ENCODE measurements at regions not wholly inside any gene's neighbourhood (a gene's known extent, or its start where the extent isn't known, plus 50 kb on each side); places are given as distances from the start of the nearest gene placed in this dataset.
"Not testable (repeated sequence)": the region's sequence is repeated elsewhere in the genome, so short reads cannot be mapped to it uniquely, and the experiment has no call there.

DNA sequence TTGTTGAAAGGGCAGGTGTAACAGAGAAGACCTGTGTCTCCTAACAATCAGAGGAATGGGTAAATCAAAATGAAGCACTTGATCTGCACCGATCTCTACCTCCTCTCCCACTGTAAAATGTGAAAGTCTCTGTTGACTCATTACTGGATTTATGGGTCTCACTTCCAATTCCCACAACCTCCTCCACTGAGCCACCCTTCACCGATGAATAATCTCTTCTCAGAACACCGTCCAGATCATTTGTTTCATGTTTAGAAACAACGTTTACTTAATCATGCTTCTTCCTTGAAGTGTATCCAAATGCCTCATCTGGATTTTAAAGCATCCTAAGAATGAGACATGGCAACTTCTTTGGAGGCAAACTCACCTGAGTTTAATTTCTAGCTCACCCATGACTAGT, 643.6 kb downstream of the ETS1 start:
- Histone ChIP-seq H3K27ac (ENCODE audit: low read depth, low read length) (no peak overlapping the region), H4K20me1 (ENCODE audit: control insufficient read depth, insufficient read depth, low read depth, low read length) (no peaks in the 10 kb centered on the region), H3K4me2 (ENCODE audit: low read length) (no peak overlapping the region), H3K4me3 (ENCODE audit: low read length) (no peak overlapping the region), H3K27me3 (ENCODE audit: control insufficient read depth, low read length) (no peaks in the 10 kb centered on the region), H3K9me2 (replicated peaks; ENCODE audit: control insufficient read depth, low read length) (no peaks in the 10 kb centered on the region), H3F3A (ENCODE audit: control insufficient read depth, insufficient read depth) (no peaks in the 10 kb centered on the region), H3K4me1 (ENCODE audit: control insufficient read depth, low read length) (no peaks in the 10 kb centered on the region), H3K36me3 (ENCODE audit: control insufficient read depth, low read length) (no peaks in the 10 kb centered on the region), H3K9me3 (ENCODE audit: control insufficient read depth, insufficient read depth, low read length) (no peaks in the 10 kb centered on the region), H3K79me2 (ENCODE audit: control insufficient read depth, low read length) (no peaks in the 10 kb centered on the region)
- TF ChIP-seq EZH2phosphoT487 (IDR thresholded peaks at IDR 0.05; ENCODE audit: borderline replicate concordance, low read length) (no peak), CTCF (IDR thresholded peaks at IDR 0.05; ENCODE audit: low read depth, low read length, poor library complexity, severe bottlenecking) (no peak)

DNA sequence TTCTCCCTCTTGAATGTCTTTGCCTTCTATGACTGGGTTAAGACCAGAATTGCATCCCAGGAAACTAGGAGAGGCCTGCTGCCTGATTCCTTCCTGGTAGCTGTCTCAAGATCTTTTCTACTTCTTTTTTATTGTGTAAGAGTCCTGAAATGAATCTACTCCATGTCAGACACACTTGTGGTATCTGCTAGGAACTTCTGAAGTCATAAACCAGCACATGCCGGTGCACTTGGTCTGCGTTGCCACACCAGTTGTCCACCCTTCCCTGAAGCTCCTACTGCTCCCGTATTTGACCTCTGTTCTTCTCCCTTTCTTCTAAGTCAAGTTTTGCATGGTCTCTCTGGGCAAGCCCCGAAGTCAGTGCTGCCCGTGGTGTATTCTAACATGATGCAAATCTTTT, 644.2 kb downstream of the ETS1 start:
- Histone ChIP-seq H3K4me3 (ENCODE audit: low read length) (no peak overlapping the region), H4K20me1 (ENCODE audit: control insufficient read depth, insufficient read depth, low read depth, low read length) (no peaks in the 10 kb centered on the region), H3F3A (ENCODE audit: control insufficient read depth, insufficient read depth) (no peaks in the 10 kb centered on the region), H3K36me3 (ENCODE audit: control insufficient read depth, low read length) (no peaks in the 10 kb centered on the region), H3K9me3 (ENCODE audit: control insufficient read depth, insufficient read depth, low read length) (no peaks in the 10 kb centered on the region), H3K9me2 (replicated peaks; ENCODE audit: control insufficient read depth, low read length) (no peaks in the 10 kb centered on the region), H3K4me2 (ENCODE audit: low read length) (no peak overlapping the region), H3K27ac (ENCODE audit: low read depth, low read length) (no peak overlapping the region), H3K27me3 (ENCODE audit: control insufficient read depth, low read length) (no peaks in the 10 kb centered on the region), H3K4me1 (ENCODE audit: control insufficient read depth, low read length) (no peaks in the 10 kb centered on the region), H3K79me2 (ENCODE audit: control insufficient read depth, low read length) (no peaks in the 10 kb centered on the region)
- no peak for TF ChIP-seq CTCF (IDR thresholded peaks at IDR 0.05; ENCODE audit: low read depth, low read length, poor library complexity, severe bottlenecking)
- no peak for TF ChIP-seq EZH2phosphoT487 (IDR thresholded peaks at IDR 0.05; ENCODE audit: borderline replicate concordance, low read length)

GRCh38 chr11:127941554-127941953, 645.8 kb downstream of the ETS1 start:
- H4K20me1 ChIP-seq (ENCODE audit: control insufficient read depth, insufficient read depth, low read depth, low read length); H3K79me2 ChIP-seq (ENCODE audit: control insufficient read depth, low read length); H3K27ac ChIP-seq (ENCODE audit: low read depth, low read length); H3K27me3 ChIP-seq (ENCODE audit: control insufficient read depth, low read length); H3K9me2 ChIP-seq (replicated peaks; ENCODE audit: control insufficient read depth, low read length); H3K4me2 ChIP-seq (ENCODE audit: low read length); H3K9me3 ChIP-seq (ENCODE audit: control insufficient read depth, insufficient read depth, low read length); H3K36me3 ChIP-seq (ENCODE audit: control insufficient read depth, low read length); H3K4me3 ChIP-seq (ENCODE audit: low read length); H3K4me1 ChIP-seq (ENCODE audit: control insufficient read depth, low read length); H3F3A ChIP-seq (ENCODE audit: control insufficient read depth, insufficient read depth): not testable (repeated sequence)

DNA sequence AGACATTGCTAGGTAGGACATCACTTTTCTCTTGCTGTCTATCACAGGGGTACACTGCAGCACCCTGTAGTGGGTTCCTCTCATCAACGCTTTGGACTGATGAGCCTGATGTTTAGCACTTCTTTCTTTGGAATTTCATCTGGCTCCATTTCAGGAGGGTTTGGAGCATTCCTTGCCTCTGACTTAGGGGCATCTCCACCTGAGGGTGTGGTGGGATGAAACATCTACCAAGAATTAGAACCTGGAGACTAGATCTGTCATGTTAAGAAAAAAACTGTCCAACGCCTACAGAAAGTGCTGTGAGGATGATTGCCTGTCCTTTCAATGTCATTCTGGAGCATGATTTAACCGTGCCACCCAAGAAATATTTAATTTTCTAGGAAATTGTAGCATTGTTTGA, 648.4 kb downstream of the ETS1 start:
- H3K27ac ChIP-seq (ENCODE audit: low read depth, low read length) = no peak overlapping the region
- no peak overlapping the region for H3K4me2 ChIP-seq (ENCODE audit: low read length)
- TF ChIP-seq EZH2phosphoT487 (IDR thresholded peaks at IDR 0.05; ENCODE audit: borderline replicate concordance, low read length) = no peak

More for the DNA sequence above, 648.4 kb downstream of the ETS1 start:
- H3K4me3 ChIP-seq (ENCODE audit: low read length) = no peak overlapping the region
- no peaks in the 10 kb centered on the region for H3K4me1 ChIP-seq (ENCODE audit: control insufficient read depth, low read length)
- no peaks in the 10 kb centered on the region for H4K20me1 ChIP-seq (ENCODE audit: control insufficient read depth, insufficient read depth, low read depth, low read length)
- H3K36me3 ChIP-seq (ENCODE audit: control insufficient read depth, low read length) = no peaks in the 10 kb centered on the region
- no peaks in the 10 kb centered on the region for H3K9me3 ChIP-seq (ENCODE audit: control insufficient read depth, insufficient read depth, low read length)
- H3K27me3 ChIP-seq (ENCODE audit: control insufficient read depth, low read length) = peaks cover 3% of the 10 kb centered on the region; the same call in 1 of the 2 replicates
- H3K9me2 ChIP-seq (replicated peaks; ENCODE audit: control insufficient read depth, low read length) = no peaks in the 10 kb centered on the region
- no peaks in the 10 kb centered on the region for H3K79me2 ChIP-seq (ENCODE audit: control insufficient read depth, low read length)
- no peaks in the 10 kb centered on the region for H3F3A ChIP-seq (ENCODE audit: control insufficient read depth, insufficient read depth)

Measured in DOHH2 (cell line).